IPS DF 6.9 (cell line): ENCODE measurements at regions not wholly inside any gene's neighbourhood (a gene's known extent, or its start where the extent isn't known, plus 50 kb on each side); places are given as distances from the start of the nearest gene placed in this dataset.

Source experiments
- DNase-seq: peaks from one replicate; pipeline ENCODE4 v3.0.0-alpha.2; 2013; ENCODE audit warnings: low read depth, low spot score
- H3K27ac ChIP-seq: one replicate; pipeline ENCODE4 v1.5.1; 2013; ENCODE audit warnings: low read length, control low read depth
- H3K27me3 ChIP-seq: 2 replicates; pipeline ENCODE4 v1.6.1; 2013; ENCODE audit warnings: mild to moderate bottlenecking, low read length; ENCODE audit not compliant: control insufficient read depth, insufficient read depth
- H3K36me3 ChIP-seq: 2 replicates; pipeline ENCODE4 v1.6.1; 2013; ENCODE audit warnings: low read length; ENCODE audit not compliant: control insufficient read depth, insufficient read depth
- H3K4me1 ChIP-seq: 2 replicates; pipeline ENCODE4 v1.6.1; 2013; ENCODE audit warnings: low read length; ENCODE audit not compliant: control insufficient read depth, insufficient read depth
- H3K4me3 ChIP-seq: 2 replicates; pipeline ENCODE4 v1.5.1; 2013; ENCODE audit warnings: mild to moderate bottlenecking, low read length
- H3K9me3 ChIP-seq: 2 replicates; pipeline ENCODE4 v1.6.1; 2013; ENCODE audit warnings: low read length, inconsistent platforms; ENCODE audit not compliant: control insufficient read depth, insufficient read depth
- WGBS: extraction: QIAGEN DNeasy Blood & Tissue Kit; methylation state at CpG from one replicate; pipeline ENCODE4 v1.1.7; 2013; ENCODE audit warnings: mixed read lengths, missing lambda C conversion rate; ENCODE audit not compliant: insufficient read length, insufficient coverage; 5-methylcytosine and 5-hydroxymethylcytosine counted together

- no CpG with 5 or more reads among the region's 17 CpGs for WGBS
- peaks cover 2% of the 10 kb centered on the region; the same call in 1 of the 2 replicates for H3K4me1 ChIP-seq
These were observed 91.8 kb upstream of the ALDH1A3 start for GRCh38 chr15:100787567-100788417.

GRCh38 chr15:100788418-100789105 lies 91.1 kb upstream of the ALDH1A3 start:
- no CpG with 5 or more reads among the region's 7 CpGs for WGBS
- H3K27me3 ChIP-seq = no peaks in the 10 kb centered on the region
- H3K4me3 ChIP-seq = no peak overlapping the region
- H3K27ac ChIP-seq = no peak overlapping the region
- no peaks in the 10 kb centered on the region for H3K9me3 ChIP-seq
- no peaks in the 10 kb centered on the region for H3K36me3 ChIP-seq
- H3K4me1 ChIP-seq = 0 out of 2 replicates have a peak, but pooled peaks cover 2% of the 10 kb centered on the region
- DNase-seq = no peak

More at GRCh38 chr15:100787567-100788417, 91.8 kb upstream of the ALDH1A3 start:
- Histone ChIP-seq H3K9me3 (no peaks in the 10 kb centered on the region), H3K36me3 (no peaks in the 10 kb centered on the region), H3K27me3 (no peaks in the 10 kb centered on the region), H3K4me3 (no peak overlapping the region), H3K27ac (no peak overlapping the region)
- DNase-seq = no peak

GRCh38 chr15:100790786-100791265 lies 88.8 kb upstream of the ALDH1A3 start:
- no CpG with 5 or more reads among the region's 8 CpGs for WGBS
- Histone ChIP-seq H3K27ac (no peak overlapping the region), H3K4me3 (no peak overlapping the region), H3K4me1 (no peaks in the 10 kb centered on the region), H3K36me3 (no peaks in the 10 kb centered on the region), H3K9me3 (no peaks in the 10 kb centered on the region), H3K27me3 (no peaks in the 10 kb centered on the region)
- no peak for DNase-seq

- Histone ChIP-seq H3K27me3 (no peaks in the 10 kb centered on the region), H3K9me3 (no peaks in the 10 kb centered on the region), H3K4me3 (no peak overlapping the region), H3K36me3 (no peaks in the 10 kb centered on the region), H3K27ac (no peak overlapping the region), H3K4me1 (no peaks in the 10 kb centered on the region)
- WGBS = no CpG with 5 or more reads among the region's 3 CpGs
- DNase-seq = no peak
These were observed 85.6 kb upstream of the ALDH1A3 start for GRCh38 chr15:100794008-100794407.

GRCh38 chr15:100801256-100801900 lies 78.3 kb upstream of the ALDH1A3 start:
- no peak overlapping the region for H3K27ac ChIP-seq
- H3K9me3 ChIP-seq = no peaks in the 10 kb centered on the region
- no CpG with 5 or more reads among the region's 17 CpGs for WGBS
- H3K36me3 ChIP-seq = no peaks in the 10 kb centered on the region
- H3K4me3 ChIP-seq = no peak overlapping the region
- H3K4me1 ChIP-seq = no peaks in the 10 kb centered on the region
- no peak for DNase-seq
- H3K27me3 ChIP-seq = no peaks in the 10 kb centered on the region

GRCh38 chr15:100802421-100803170 lies 77.0 kb upstream of the ALDH1A3 start:
- Histone ChIP-seq H3K9me3 (no peaks in the 10 kb centered on the region), H3K4me1 (no peaks in the 10 kb centered on the region), H3K4me3 (no peak overlapping the region), H3K27me3 (no peaks in the 10 kb centered on the region), H3K36me3 (no peaks in the 10 kb centered on the region), H3K27ac (no peak overlapping the region)
- DNase-seq = no peak
- WGBS = no CpG with 5 or more reads among the region's 14 CpGs

GRCh38 chr15:100803171-100803440 lies 76.5 kb upstream of the ALDH1A3 start:
- Histone ChIP-seq H3K4me3 (no peak overlapping the region), H3K4me1 (no peaks in the 10 kb centered on the region), H3K36me3 (no peaks in the 10 kb centered on the region), H3K27me3 (no peaks in the 10 kb centered on the region), H3K9me3 (no peaks in the 10 kb centered on the region), H3K27ac (no peak overlapping the region)
- DNase-seq = no peak
- WGBS = no CpG with 5 or more reads among the region's 3 CpGs

GRCh38 chr15:100806157-100806556 lies 73.5 kb upstream of the ALDH1A3 start:
- H3K27me3 ChIP-seq = no peaks in the 10 kb centered on the region
- no peaks in the 10 kb centered on the region for H3K9me3 ChIP-seq
- no peak for DNase-seq
- WGBS = no CpG with 5 or more reads among the region's 1 CpG
- no peak overlapping the region for H3K4me3 ChIP-seq
- H3K4me1 ChIP-seq = no peaks in the 10 kb centered on the region
- H3K27ac ChIP-seq = no peak overlapping the region
- no peaks in the 10 kb centered on the region for H3K36me3 ChIP-seq

GRCh38 chr15:100807028-100807427 lies 72.6 kb upstream of the ALDH1A3 start:
- Histone ChIP-seq H3K27ac (no peak overlapping the region), H3K27me3 (no peaks in the 10 kb centered on the region), H3K4me3 (no peak overlapping the region), H3K36me3 (no peaks in the 10 kb centered on the region), H3K9me3 (no peaks in the 10 kb centered on the region), H3K4me1 (no peaks in the 10 kb centered on the region)
- no CpG with 5 or more reads among the region's 3 CpGs for WGBS
- no peak for DNase-seq

- H3K9me3 ChIP-seq = no peaks in the 10 kb centered on the region
- no peak for DNase-seq
- no peaks in the 10 kb centered on the region for H3K27me3 ChIP-seq
- no peaks in the 10 kb centered on the region for H3K4me1 ChIP-seq
- no peak overlapping the region for H3K4me3 ChIP-seq
- H3K36me3 ChIP-seq = no peaks in the 10 kb centered on the region
- no peak overlapping the region for H3K27ac ChIP-seq
- WGBS = no CpG with 5 or more reads among the region's 3 CpGs
These were observed 70.9 kb upstream of the ALDH1A3 start for GRCh38 chr15:100808691-100809090.
